ENCODE measurements at regions not wholly inside any gene's neighbourhood (a gene's known extent, or its start where the extent isn't known, plus 50 kb on each side); places are given as distances from the start of the nearest gene placed in this dataset.

DNA sequence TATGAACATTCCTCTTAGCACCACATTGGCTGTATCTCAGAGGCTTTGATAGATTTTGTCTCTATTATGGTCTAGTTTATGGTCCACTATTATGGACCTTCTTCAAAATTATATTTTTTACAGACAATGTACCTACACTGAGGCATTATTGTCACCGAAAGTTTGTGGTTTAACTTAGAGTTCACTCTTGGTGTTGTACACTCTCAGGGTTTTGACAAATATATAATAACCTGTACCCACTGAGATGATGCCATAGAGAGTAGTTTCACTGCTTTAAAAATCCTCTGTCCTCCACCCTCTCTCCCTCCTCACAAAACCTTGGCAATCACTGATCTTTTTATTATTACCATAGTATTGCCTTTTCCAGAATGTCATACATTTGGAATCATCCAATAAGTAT lies 528.2 kb downstream of the SLC6A15 start:
- TF ChIP-seq, protein P1, sequence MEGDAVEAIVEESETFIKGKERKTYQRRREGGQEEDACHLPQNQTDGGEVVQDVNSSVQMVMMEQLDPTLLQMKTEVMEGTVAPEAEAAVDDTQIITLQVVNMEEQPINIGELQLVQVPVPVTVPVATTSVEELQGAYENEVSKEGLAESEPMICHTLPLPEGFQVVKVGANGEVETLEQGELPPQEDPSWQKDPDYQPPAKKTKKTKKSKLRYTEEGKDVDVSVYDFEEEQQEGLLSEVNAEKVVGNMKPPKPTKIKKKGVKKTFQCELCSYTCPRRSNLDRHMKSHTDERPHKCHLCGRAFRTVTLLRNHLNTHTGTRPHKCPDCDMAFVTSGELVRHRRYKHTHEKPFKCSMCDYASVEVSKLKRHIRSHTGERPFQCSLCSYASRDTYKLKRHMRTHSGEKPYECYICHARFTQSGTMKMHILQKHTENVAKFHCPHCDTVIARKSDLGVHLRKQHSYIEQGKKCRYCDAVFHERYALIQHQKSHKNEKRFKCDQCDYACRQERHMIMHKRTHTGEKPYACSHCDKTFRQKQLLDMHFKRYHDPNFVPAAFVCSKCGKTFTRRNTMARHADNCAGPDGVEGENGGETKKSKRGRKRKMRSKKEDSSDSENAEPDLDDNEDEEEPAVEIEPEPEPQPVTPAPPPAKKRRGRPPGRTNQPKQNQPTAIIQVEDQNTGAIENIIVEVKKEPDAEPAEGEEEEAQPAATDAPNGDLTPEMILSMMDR (IDR thresholded peaks at IDR 0.05): no peak
- TF ChIP-seq POLR2AphosphoS5 (IDR thresholded peaks at IDR 0.05) (no peak), EP300 (IDR thresholded peaks at IDR 0.05) (no peak)

All from upper lobe of left lung (tissue), 4 donors.